ENCODE measurements at regions not wholly inside any gene's neighbourhood (a gene's known extent, or its start where the extent isn't known, plus 50 kb on each side); places are given as distances from the start of the nearest gene placed in this dataset.
"Not testable (repeated sequence)": the region's sequence is repeated elsewhere in the genome, so short reads cannot be mapped to it uniquely, and the experiment has no call there.

DNA sequence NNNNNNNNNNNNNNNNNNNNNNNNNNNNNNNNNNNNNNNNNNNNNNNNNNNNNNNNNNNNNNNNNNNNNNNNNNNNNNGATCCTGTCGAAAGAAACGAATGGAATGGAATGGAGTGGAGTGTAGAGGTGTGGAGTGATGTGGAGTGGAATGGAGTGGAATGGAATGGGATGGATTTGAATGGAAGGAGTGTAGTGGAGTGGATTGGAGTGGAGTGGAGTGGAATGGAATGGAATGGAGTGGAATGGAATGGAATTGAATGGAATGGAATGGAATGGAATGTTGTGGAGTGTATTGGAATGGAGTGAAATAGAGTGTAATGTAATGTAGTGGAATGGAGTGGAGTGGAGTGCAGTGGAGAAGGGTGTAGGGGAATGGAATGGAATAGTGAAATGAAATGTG lies 1275.4 kb upstream of the TPTE start:
- H3K9me3 ChIP-seq (ENCODE audit: control insufficient read depth, insufficient read depth, low read depth, low read length); DNase-seq (ENCODE audit: low read depth, low spot score); POLR2A ChIA-PET; intact Hi-C loops (cut with micrococcal nuclease; ENCODE audit: unreplicated experiment); in situ Hi-C loops (cut with HindIII; ENCODE audit: low pct_unique_long_range_greater_than_20kb, low sequenced_read_pairs); ATAC-seq; H3K4me3 ChIP-seq (ENCODE audit: low read depth in 2 of 2, low read length in 2 of 2); BruUV-seq (replicated peaks); H3K36me3 ChIP-seq (ENCODE audit: control insufficient read depth, insufficient read depth, low read length); H3K27ac ChIP-seq (ENCODE audit: low read length); CTCF ChIA-PET; H3K4me1 ChIP-seq (ENCODE audit: control insufficient read depth, insufficient read depth, low read length); H3K27me3 ChIP-seq (ENCODE audit: control insufficient read depth, insufficient read depth, low read length): not testable (repeated sequence)

DNA sequence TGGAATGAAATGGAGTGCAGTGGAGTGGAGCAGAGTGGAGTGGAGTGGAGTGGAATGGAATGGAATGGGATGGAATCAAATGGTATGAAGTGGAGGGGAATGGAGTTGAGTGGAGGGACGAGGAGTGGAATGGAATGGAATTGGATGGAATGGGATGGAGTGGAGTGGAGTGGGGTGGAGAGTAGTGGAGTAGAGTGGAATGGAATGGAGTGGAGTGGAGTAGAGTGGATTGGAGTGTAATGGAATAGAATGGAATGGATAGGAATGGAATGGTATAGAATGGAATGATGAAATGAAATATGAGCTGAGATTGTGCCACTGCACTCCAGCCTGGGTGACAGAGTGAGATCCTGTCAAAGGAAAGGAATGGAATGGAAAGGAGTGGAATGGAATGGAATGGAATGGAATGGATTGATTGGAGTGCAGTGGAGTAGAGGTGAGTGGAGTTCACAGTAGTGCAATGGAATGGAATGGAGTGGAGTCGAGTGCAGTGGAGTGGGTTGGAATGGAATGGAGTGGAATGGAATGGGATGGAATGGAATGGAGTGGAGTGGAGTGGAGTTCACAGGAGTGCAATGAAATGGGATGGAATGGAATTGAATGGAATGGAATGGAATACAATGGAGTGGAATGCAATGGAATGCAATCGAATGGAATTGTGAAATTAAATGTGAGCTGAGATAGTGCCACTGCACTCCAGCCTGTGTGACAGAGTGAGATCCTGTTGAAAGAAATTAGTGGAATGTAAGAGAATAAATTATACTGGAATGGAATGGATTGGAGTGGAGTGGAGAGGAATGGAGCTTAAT lies 1274.7 kb upstream of the TPTE start:
- H3K9me3 ChIP-seq (ENCODE audit: control insufficient read depth, insufficient read depth, low read depth, low read length); H3K4me3 ChIP-seq (ENCODE audit: low read depth in 2 of 2, low read length in 2 of 2); H3K4me1 ChIP-seq (ENCODE audit: control insufficient read depth, insufficient read depth, low read length); POLR2A ChIA-PET; H3K27me3 ChIP-seq (ENCODE audit: control insufficient read depth, insufficient read depth, low read length); H3K27ac ChIP-seq (ENCODE audit: low read length); in situ Hi-C loops (cut with HindIII; ENCODE audit: low pct_unique_long_range_greater_than_20kb, low sequenced_read_pairs); intact Hi-C loops (cut with micrococcal nuclease; ENCODE audit: unreplicated experiment); BruUV-seq (replicated peaks); H3K36me3 ChIP-seq (ENCODE audit: control insufficient read depth, insufficient read depth, low read length); CTCF ChIA-PET; DNase-seq (ENCODE audit: low read depth, low spot score): not testable (repeated sequence)
- ATAC-seq = peak; percentile 56

DNA sequence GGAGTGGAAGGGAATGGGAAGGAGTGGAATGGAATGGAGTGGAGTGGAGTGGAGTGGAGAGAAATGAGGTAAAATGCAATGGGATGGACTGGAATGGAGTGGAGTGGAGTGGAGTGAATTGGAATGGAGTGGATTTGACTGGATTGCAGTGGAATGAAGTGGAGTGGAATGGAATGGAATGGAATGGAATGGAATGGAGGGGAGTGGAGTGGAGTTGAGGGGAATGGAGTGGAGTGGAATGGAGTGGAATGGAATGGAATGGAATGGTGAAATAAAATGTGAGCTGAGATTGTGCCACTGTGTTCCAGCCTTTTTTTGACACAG lies 1274.1 kb upstream of the TPTE start:
- in situ Hi-C loops (cut with HindIII; ENCODE audit: low pct_unique_long_range_greater_than_20kb, low sequenced_read_pairs); intact Hi-C loops (cut with micrococcal nuclease; ENCODE audit: unreplicated experiment); POLR2A ChIA-PET; H3K36me3 ChIP-seq (ENCODE audit: control insufficient read depth, insufficient read depth, low read length); H3K4me3 ChIP-seq (ENCODE audit: low read depth in 2 of 2, low read length in 2 of 2); H3K27ac ChIP-seq (ENCODE audit: low read length); BruUV-seq (replicated peaks); H3K4me1 ChIP-seq (ENCODE audit: control insufficient read depth, insufficient read depth, low read length); CTCF ChIA-PET; H3K27me3 ChIP-seq (ENCODE audit: control insufficient read depth, insufficient read depth, low read length); DNase-seq (ENCODE audit: low read depth, low spot score); H3K9me3 ChIP-seq (ENCODE audit: control insufficient read depth, insufficient read depth, low read depth, low read length); ATAC-seq: not testable (repeated sequence)

DNA sequence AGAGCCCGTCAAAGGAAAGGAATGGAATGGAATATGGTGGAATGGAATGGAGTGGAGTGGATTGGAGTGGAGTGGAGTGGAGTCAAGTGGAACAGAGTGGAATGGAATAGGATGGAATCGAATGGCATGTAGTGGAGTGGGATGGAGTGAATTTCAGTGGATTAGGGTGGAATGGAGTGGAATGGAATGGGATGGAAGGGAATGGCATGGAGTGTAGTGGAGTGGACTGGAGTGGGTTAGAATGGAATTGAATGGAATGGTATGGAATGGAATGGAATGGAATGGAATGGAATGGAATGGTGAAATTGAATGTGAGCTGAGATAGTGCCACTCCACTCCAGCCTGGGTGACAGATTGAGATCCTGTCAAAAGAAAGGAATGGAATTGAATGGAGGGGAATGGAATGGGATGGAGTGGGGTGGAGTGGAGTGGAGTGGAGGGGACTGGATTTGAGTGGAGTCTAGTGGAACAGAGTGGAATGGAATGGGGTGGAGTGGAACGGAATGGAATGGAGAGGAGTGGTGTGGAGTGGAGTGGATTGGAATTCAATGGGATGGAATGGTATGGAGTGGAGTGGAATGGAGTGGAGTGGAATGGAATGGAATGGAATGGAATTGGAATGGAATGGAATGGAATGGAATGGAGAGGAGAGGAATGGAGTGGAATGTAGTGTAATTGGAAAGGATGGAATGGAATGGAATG lies 1273.6 kb upstream of the TPTE start:
- ATAC-seq; H3K4me1 ChIP-seq (ENCODE audit: control insufficient read depth, insufficient read depth, low read length); DNase-seq (ENCODE audit: low read depth, low spot score); H3K27me3 ChIP-seq (ENCODE audit: control insufficient read depth, insufficient read depth, low read length); intact Hi-C loops (cut with micrococcal nuclease; ENCODE audit: unreplicated experiment); H3K4me3 ChIP-seq (ENCODE audit: low read depth in 2 of 2, low read length in 2 of 2); CTCF ChIA-PET; H3K9me3 ChIP-seq (ENCODE audit: control insufficient read depth, insufficient read depth, low read depth, low read length); H3K27ac ChIP-seq (ENCODE audit: low read length); BruUV-seq (replicated peaks); in situ Hi-C loops (cut with HindIII; ENCODE audit: low pct_unique_long_range_greater_than_20kb, low sequenced_read_pairs); POLR2A ChIA-PET; H3K36me3 ChIP-seq (ENCODE audit: control insufficient read depth, insufficient read depth, low read length): not testable (repeated sequence)
